NCI-H345 treated with DMSO at 0.1 percent for 48 hours (cell line): ENCODE measurements at regions not wholly inside any gene's neighbourhood (a gene's known extent, or its start where the extent isn't known, plus 50 kb on each side); places are given as distances from the start of the nearest gene placed in this dataset.

ENCODE experiments used
- DNase-seq: peaks from one replicate; lab custom pipeline; 2025; ENCODE audit not compliant: unreplicated experiment; lab: John Stamatoyannopoulos, UW

DNA sequence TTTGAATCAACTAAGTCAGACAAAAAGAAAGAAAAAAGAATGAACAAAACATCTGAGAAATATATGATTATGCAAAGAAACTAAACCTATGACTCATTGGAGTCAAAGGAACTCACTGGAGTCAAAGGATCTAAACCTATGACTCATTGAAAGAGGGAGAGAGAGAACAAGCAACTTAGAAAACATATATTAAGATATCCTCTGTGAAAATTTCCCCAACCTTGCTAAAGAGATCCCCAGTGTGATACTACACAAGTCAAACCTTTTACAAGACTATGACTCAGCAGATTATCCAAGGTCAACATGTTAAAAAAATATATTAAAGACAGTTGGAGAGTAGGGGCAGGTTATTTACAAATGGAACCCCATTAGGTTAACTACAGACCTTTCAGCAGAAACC, 1538.3 kb downstream of the NCAM2 start:
- DNase-seq: no peak

DNA sequence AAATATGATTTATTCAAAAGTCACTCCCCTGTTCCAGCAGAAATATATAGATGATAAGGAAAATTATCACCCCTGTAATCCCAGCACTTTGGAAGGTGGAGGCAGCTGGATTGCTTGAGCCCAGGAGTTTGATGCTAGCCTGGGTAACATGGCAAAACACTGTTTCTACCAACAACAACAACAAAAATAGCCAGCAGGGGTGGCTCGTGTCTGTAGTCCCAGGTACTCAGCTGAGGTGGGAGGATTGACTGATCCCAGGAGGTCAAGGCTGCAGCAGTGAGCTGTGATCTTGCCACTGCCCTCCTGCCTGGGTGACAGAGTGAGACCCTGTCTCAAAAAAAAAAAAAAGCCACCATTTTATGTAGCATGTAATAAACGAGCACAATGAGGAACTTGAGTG, 1546.5 kb downstream of the NCAM2 start:
- no peak for DNase-seq

DNA sequence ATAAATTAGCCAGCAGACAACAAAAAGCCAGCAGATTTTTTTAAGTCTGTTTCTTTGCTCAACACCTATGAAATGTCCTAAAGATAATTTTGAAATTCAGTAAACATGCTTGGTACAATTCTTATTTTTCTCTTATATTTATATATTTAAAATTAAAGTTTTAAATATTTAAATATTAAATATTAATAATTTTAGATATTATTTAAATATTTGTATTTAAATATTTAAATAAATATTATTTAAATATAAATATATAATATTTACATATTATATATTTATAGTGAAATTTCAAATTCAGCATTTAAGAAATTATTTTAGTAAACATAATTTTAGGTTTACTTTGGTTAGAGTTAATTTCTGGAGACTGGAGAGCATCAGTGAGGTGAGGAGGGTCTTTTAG, 1554.2 kb downstream of the NCAM2 start:
- DNase-seq: no peak

DNA sequence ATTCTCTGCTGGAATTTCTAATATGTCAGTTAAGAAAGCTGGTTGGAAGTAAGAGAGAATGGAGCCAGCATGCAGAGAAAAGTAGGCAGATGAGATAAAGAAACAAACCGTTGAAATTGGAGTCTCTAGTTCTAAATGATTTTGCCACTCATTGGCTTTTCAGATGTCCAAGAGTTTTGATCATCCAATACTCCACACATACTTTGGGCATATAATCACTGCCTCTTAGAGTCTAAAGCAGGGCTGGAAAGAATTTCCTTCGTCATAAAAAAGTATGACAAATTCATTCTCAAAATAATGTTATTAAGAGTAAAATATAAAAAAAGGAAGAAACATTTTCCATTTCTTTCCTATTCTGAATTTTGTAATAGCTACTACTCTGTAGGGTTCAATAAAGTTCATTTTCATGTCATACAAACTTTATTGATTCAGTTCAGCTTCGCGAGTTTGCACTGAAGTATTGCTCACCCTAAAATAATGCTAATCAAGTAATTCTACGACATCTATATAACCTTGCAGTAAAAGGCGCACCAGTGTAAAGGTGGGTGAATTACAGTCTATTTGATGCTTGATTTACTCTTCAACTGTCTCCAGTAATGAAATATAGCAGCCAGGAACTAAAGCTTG, 1556.6 kb downstream of the NCAM2 start:
- no peak for DNase-seq

DNA sequence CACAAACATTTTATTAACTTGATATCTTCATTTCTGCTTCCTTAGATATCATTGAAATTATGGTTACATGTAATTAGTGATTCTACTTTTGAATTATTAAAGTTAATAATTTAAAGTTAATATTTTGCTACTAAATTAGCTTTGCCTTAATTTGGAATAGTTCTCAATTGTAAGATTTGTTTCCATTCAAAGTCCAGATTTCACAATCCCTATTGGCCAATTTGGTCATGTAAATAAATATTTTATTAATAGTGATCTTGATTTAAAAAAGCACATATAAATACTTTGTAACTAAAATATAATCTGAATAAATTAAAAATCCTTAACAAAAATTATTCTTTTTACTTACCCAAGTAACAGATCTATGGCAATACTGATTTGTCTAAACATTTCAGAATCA, 1558.6 kb downstream of the NCAM2 start:
- DNase-seq: no peak

DNA sequence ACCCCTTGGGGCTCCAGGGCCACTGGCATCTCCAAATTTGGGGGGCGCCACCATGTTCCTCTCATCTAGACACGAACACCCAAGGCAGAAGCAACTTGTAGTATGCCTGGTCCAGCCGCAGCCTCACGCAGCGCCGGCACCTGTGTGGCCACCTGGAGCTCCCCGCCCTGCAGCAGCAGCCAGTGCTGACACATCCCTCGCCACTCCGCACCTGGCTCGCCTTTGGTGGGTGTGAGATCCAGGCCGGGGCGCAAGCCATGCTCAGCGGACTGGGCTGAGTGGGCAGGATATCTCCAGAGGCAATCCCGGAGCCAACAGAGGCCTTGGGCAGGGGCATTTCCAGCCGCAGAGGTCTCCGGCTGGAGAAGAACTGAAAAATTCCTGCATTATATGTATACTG, 1563.7 kb downstream of the NCAM2 start:
- DNase-seq: no peak

DNA sequence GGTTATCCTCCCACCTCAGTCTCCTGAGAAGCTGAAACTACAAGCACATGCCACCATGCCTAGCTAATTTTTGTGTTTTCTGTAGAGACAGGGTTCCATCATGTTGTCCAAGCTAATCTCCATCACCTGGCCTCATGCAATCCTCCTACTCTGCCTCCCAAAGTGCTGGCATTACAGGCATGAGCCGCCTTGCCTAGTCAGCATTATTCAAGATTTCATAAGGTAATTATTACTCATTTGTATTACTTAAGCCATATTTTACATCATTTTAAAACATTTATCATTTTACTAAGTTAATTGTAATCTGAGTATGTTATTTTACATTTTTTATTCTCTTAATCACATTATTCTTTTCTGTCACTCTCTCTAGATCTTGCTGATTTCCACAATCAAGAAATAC, 1575.6 kb downstream of the NCAM2 start:
- no peak for DNase-seq

DNA sequence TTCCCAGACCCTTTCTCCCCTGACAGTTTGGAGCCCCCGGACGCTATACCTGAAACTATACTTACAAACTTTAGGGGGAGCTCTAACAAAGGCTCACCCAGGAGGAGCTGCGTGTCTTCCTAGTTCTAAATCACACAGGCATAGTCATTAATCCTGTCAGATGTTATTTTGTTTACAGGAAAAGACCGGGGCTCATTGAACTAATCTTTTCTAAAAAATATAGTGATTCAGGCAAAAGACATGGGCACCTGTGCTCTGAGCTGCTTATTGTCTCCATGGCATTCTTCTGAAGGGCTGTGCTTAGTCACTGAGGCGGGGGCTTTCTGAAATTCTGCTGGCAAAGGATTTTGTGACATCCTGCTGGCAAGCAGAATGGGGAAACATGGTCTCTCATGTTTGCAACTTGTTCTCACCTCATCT, 1577.0 kb downstream of the NCAM2 start:
- DNase-seq: peak; percentile 43

DNA sequence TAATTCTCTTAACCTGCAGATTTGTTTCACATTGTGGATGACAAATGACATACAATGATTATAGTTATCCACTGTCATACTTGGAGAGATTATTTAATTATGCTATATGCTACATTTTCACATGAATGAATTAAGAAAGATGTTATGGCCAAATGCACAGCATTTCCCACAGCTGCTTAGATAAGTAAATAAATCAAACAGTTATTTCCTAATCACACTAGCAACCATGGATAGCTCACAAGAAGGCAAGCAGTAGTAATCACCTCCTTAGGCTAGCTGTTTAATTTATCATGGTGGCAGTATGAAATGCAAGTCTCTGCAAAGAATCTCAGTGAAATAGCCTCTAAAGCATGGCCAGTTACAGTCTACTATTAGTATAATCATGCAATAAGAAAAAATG, 1581.5 kb downstream of the NCAM2 start:
- no peak for DNase-seq

DNA sequence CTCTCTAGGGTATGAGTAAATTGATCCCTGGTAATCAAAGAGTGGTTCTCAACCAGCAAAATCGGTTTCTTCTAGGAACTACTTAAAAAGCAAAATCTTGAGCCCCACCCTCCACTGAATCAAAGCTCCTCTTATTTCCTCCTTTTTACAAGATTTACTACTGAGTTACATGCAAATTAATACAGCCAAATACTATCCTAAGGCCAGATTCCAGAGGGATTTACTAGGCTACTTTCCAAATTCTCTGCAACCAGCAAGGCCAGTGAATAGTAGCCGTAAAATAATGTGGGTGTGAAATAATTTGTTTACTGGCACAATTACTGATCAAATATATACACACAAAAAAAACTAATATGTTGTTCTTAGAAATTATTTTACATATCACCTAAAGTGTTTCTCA, 1583.8 kb downstream of the NCAM2 start:
- no peak for DNase-seq

DNA sequence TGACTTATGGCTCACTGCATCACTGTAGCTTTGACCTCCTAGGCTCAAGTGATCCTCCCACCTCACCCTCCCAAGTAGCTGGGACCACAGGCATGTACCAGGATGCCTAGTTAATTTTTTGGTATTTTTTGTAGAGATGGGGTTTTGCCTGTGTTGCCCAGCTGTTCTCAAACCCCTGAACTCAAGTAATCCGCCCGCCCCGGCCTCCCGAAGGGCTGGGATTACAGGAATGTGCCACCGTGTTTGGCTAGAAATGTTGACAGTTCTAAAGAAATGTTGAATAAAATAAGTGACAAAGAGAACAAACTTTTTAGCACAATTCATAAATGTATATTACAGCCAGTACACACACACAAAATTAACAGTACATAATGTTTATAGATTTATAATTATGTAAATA, 1586.1 kb downstream of the NCAM2 start:
- DNase-seq: no peak

DNA sequence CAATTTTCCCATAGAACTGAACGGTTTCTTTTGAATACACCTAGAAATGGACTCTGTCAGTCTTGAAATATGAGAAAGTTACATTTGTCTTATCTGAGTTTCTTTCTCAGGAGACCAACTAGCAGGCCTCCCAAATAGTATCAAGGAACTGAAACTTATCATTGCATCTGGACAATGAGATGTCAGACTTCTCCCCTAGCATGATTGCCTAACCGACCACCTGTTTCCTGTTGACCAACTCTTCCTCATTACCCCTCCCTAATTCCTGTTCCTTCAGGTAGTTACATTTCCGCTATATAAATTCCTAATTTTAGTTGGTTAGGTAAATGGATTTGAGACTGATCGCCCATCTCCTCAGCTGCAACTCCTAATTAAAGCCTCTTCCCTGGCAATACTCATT, 1587.3 kb downstream of the NCAM2 start:
- DNase-seq: no peak

DNA sequence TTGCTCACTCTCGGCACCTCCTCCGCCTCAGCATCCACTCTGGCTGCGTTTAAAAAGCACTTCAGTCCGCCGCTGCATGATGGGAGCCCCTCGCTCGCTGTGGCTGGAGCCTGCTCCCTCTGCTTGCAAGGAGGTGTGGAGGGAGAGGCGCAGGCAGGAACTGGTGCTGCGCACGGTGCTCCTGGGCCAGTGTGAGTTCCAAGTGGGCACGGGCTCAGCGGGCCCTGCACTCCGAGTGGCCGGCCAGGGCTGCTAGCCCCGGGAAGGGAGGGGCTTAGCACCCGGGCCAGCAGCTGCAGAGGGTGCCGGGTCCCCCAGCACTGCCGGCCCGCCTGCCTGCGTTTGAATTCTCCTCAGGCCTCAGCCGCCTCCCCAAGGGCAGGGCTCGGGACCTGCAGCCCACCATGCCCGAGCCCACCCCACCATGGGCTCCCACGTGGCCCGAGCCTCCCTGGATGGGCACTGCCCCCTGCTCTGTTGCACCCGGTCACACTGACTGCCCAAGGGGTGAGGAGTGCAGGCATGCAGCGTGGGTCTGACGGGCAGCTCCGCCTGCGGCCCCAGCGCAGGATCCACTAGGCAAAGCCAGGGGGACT, 1599.5 kb downstream of the NCAM2 start:
- no peak for DNase-seq

DNA sequence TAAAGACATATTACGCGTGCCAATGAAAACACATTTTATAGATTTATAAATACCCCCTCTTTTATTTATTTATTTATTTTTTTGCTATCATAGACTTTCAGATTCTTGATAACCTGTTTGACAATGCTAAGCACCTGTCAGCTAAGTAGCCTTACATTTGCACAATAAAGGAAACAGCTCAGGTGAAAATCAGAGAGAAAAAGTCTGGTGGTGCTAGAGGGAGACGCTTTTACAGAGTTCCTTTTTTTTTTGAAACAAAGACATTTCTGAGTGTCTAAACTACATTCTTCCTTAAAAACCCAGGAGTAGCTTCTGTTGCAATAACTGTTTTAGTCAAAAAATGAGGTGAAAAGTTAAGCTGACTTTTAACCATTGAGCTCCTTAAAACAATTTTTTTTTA, 1611.6 kb downstream of the NCAM2 start:
- no peak for DNase-seq

DNA sequence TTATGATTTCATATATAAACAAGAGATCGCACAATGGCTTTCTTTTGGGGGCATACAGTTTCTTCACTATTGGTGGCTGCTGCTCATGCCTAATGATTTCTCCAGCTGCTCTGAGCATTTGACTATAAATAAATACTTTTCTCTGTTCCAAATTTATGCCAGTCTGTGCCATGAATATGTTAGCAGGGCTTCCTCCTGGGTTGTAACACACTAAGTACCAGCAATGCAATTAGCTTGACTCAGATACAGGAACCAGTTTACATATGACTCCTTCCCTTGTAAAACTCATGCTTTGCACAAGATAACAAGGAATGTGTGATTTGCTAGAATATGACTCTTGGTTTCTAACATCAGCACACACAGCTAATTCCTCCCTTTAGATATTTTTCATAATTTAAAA, 1629.7 kb downstream of the NCAM2 start:
- DNase-seq: no peak

DNA sequence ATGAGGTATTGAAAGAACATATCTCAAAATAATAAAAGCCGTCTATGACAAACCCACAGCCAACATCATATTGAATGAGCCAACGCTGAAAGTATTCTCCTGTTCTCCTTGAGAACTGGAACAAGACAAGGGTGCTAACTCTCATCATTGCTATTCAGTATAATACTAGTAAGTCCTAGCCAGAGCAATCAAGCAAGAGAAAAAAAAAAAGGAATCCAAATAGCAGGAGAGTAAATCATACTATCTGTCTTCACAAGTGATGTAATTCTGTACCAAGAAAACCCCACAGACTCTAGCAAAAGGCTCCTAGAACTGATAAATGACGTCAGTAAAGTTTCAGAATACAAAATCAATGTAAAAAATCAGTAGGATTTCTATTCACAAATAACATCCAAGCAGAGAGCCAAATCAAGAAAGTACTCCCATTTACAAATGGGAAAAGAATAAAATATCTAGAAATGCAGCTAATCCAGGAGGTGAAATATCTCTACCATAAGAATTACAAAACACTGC, 1632.8 kb downstream of the NCAM2 start:
- no peak for DNase-seq

DNA sequence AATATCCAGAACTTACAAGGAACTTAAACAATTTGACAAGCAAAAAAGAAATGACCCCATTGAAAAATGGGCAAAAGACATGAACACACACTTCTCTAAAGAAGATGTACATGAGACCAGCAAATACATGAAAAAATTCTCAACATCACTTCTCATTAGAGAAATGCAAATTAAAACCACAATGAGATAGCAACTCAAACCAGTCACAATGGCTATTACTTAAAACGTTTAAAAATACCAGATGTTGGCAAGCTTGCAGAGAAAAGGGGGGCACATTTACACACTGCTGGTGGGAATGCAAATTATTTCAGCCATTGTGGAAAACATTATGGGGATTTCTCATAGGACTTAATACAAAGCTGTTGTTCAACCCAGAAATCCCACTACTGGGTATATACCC, 1634.0 kb downstream of the NCAM2 start:
- no peak for DNase-seq

DNA sequence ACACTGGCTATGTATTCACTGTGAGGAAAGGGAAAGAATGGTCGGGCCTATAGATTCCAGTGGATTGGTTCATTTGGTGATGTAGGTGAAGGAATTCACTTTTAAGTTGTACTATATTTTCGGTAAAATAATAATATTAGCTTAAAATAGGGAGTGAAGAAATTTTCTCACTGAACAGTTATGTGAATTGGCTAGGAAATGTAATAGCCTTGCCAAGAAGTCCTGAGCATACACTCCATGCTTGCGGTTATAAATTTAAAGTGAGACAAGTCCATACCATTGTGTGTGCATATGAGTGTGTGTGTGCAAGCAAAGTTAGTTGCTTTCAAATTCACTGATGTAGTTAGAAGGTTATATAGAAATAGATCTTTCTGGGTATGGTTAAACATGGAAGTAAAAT, 1651.0 kb downstream of the NCAM2 start:
- no peak for DNase-seq

DNA sequence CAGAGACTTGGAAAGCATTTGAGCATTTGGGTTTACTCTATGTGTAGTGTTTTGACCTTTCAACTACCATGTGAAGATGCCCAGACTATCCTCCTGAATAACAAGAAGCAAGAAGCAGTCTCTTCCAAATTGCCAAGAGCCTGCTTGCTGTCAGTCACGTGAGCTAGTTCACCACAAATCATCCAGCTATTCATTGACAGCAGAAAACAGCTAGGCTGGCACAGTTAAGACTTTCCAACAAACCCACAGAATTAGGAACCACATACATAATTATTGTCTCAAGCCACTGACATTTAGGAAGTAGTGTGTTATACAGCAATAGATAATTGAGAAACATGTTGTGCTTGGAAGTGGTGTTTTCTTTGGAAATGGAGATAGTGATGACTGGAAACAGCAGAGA, 1652.0 kb downstream of the NCAM2 start:
- no peak for DNase-seq

DNA sequence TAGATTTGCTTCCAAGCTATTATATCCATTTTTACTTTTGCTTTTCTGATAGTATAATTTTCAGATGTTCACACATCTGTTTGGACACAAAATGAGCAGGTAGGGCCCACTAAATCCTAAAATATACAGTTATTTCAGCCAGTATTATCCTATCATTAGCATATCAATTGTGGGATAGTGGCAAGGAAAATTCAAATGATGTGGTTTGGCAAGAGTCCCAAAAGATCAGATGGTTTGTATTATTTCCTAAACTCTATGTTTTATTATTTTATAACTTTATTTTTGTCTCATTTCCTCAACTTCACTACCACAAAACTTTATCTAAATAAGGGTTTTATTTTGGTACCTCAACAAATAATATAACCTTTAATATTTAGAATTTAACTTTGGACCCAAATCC, 1659.6 kb downstream of the NCAM2 start:
- no peak for DNase-seq

DNA sequence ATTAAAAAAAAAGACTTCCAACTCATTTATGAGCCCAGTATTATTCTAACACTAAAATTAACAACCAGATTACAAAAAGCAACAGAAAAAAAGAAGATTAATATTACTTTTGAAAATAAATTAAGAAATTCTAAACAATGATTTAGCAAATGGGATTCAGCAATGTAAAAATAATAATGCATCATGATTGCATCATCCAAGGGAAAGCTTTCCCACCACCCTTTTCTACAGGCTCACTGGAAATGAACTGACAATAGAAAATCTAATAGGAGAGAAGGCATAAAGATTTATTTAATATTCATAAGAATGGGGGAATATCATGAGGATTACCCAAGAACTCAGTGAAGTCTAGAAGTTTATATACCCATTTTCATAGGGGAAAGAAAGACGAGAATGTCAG, 1671.9 kb downstream of the NCAM2 start:
- DNase-seq: no peak

DNA sequence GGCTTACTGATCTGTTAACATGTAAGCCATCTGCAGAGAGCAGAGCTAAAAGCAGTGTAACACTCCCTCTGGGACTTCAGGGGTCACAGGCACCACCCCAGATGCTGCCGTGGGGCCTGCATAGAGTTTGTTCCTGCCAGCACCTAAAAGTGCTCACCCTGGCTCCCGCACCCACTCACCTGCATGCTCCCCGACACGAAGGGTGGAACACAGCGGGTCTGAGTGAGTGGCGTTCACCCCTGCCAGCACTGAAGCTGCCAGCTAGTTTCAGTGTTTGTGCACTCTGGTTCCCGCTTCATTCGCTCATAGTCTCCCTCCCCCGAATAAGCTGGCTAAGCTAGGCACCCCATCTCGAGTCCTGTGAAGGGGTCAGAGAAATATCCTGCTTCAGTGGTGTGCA, 1681.0 kb downstream of the NCAM2 start:
- DNase-seq: no peak

DNA sequence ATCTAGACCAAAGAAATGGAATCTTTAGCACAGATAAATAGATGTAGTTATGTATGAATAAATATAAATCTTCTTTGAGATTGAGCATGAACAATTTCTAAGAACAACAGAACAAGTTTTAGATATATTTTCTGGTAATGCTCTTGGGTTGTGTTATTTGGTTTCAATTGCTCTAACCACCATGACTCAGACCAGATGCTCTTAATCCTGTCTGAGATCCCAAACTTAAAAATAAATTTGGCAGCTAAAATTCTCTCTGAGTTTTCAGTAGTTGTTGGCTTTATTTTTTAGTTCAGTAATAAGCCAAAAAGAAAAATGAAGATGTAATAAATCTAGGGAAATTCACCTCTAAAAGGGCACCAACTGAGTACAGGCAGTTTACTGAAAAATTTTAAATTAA, 1693.4 kb downstream of the NCAM2 start:
- no peak for DNase-seq
